Karpas-422 (cell line): ENCODE measurements at regions not wholly inside any gene's neighbourhood (a gene's known extent, or its start where the extent isn't known, plus 50 kb on each side); places are given as distances from the start of the nearest gene placed in this dataset.
"Not testable (repeated sequence)": the region's sequence is repeated elsewhere in the genome, so short reads cannot be mapped to it uniquely, and the experiment has no call there.

ENCODE experiments used
- DNase-seq: peaks from one replicate; pipeline ENCODE4 v3.0.0-alpha.2; 2015
- H2AFZ ChIP-seq: fragments of 200-600 bp; sonication (generic); 2 replicates; pipeline ENCODE4 v1.6.1; 2014; ENCODE audit warnings: antibody characterized with exemption, low read length, mixed read lengths
- H3K27ac ChIP-seq: fragments of 200-600 bp; sonication (generic); 2 replicates; pipeline ENCODE4 v1.5.1; 2014; ENCODE audit warnings: mild to moderate bottlenecking, low read length, moderate library complexity
- H3K27me3 ChIP-seq: fragments of 200-600 bp; sonication (generic); 2 replicates; pipeline ENCODE4 v1.6.1; 2014; ENCODE audit warnings: low read length, mixed read lengths
- H3K36me3 ChIP-seq: fragments of 200-600 bp; sonication (generic); 2 replicates; pipeline ENCODE4 v1.6.1; 2014; ENCODE audit warnings: low read length, mixed read lengths; ENCODE audit not compliant: insufficient read depth
- H3K4me1 ChIP-seq: fragments of 200-600 bp; sonication (generic); 2 replicates; pipeline ENCODE4 v1.6.1; 2014; ENCODE audit warnings: mild to moderate bottlenecking, low read length, mixed read lengths
- H3K4me2 ChIP-seq: fragments of 200-600 bp; sonication (generic); 2 replicates; pipeline ENCODE4 v1.6.1; 2014; ENCODE audit warnings: low read length, low read depth, mild to moderate bottlenecking; ENCODE audit not compliant: poor library complexity, severe bottlenecking
- H3K4me3 ChIP-seq: fragments of 200-600 bp; sonication (generic); 2 replicates; pipeline ENCODE4 v1.5.1; 2014; ENCODE audit warnings: mild to moderate bottlenecking, antibody characterized with exemption, low read length, mixed read lengths
- H3K79me2 ChIP-seq: fragments of 200-600 bp; sonication (generic); 2 replicates; pipeline ENCODE4 v1.6.1; 2014; ENCODE audit warnings: mild to moderate bottlenecking, low read length, mixed read lengths
- H3K9ac ChIP-seq: fragments of 200-600 bp; sonication (generic); 2 replicates; pipeline ENCODE4 v1.6.0; 2014; ENCODE audit warnings: low read length
- H3K9me2 ChIP-seq: fragments of 200-600 bp; sonication (generic), shearing (Covaris generic); replicated peaks from 2 replicates; pipeline ENCODE4 v1.6.0; 2014; ENCODE audit warnings: mild to moderate bottlenecking, low read length, moderate library complexity; ENCODE audit not compliant: insufficient read depth
- H3K9me3 ChIP-seq: fragments of 300-700, 200-600 bp; sonication (generic); 2 replicates; pipeline ENCODE4 v1.6.1; 2014; ENCODE audit warnings: low read length, mixed read lengths
- H4K20me1 ChIP-seq: fragments of 200-600 bp; sonication (generic); 2 replicates; pipeline ENCODE4 v1.6.1; 2014; ENCODE audit warnings: mild to moderate bottlenecking, antibody characterized with exemption, low read length, low read depth; ENCODE audit not compliant: insufficient read depth

DNA sequence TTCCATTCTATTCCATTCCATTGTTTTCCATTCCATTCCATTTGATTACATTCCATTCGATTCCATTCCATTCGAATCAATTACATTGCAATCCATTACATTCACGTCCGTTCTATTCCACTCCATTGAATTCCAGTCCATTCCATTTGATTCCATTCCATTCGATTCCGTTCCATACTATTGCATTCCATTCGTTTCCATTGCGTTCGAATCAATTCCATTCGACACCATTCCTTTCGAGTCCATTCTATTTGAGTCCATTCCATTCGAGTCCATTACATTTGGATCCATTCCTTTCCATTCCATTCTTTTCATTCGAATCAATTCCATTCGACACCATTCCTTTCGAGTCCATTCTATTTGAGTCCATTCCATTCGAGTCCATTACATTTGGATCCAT is 1122.9 kb downstream of the RPIA start:
- H3K4me3 ChIP-seq, H3K4me2 ChIP-seq, H3K9me2 ChIP-seq, H3K9ac ChIP-seq, H4K20me1 ChIP-seq, H3K79me2 ChIP-seq, H2AFZ ChIP-seq, DNase-seq, H3K36me3 ChIP-seq, H3K27me3 ChIP-seq, H3K27ac ChIP-seq, H3K4me1 ChIP-seq: not testable (repeated sequence)
- peaks cover 74% of the 10 kb centered on the region for H3K9me3 ChIP-seq

DNA sequence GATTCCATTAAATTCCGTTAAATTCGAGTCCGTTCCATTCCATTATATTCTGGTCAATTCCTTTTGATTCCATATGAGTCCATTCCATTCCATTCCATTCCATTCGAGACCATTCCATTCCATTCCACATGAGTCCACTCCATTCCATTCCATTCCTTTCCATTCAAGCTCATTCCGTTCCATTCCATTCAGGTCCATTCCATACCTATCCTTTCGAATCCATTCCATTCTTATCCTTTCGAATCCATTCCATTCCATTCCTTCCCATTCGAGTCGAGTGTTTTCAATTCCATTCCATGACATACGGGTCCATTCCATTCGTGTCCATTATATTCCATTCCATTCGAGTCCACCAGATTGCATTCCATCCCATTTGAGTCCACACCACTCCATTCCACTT is 1127.4 kb downstream of the RPIA start:
- Histone ChIP-seq H3K4me3 (0 out of 2 replicates have a peak overlapping the region, but pooled peaks have one; percentile 0), H3K9me3 (peaks cover 66% of the 10 kb centered on the region), H3K4me2 (no peak overlapping the region), H3K79me2 (no peaks in the 10 kb centered on the region), H4K20me1 (no peaks in the 10 kb centered on the region), H2AFZ (no peak overlapping the region), H3K27ac (no peak overlapping the region), H3K9me2 (no peaks in the 10 kb centered on the region), H3K9ac (no peak overlapping the region), H3K36me3 (no peaks in the 10 kb centered on the region), H3K4me1 (no peaks in the 10 kb centered on the region), H3K27me3 (no peaks in the 10 kb centered on the region)
- no peak for DNase-seq

DNA sequence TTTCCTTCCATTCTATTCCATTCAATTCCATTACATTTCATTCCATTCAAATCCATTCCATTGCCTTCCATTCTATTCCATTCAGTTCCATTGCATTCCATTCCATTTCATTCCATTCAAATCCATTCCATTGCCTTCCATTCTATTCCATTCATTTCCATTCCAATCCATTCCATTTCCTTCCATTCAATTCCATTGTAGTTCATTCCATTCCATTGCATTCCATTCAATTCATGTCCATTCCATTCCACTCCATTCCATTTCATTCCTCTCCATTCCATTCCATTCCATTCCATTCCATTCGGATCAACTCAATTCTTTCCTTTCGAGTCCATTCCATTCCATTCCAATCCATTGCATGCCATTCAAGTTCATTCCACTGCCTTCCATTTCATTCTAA is 1128.3 kb downstream of the RPIA start:
- Histone ChIP-seq H3K4me3 (no peak overlapping the region), H4K20me1 (no peaks in the 10 kb centered on the region), H3K4me2 (no peak overlapping the region), H2AFZ (no peak overlapping the region), H3K9ac (no peak overlapping the region), H3K4me1 (no peaks in the 10 kb centered on the region), H3K9me2 (no peaks in the 10 kb centered on the region), H3K9me3 (peaks cover 57% of the 10 kb centered on the region), H3K27me3 (no peaks in the 10 kb centered on the region), H3K36me3 (no peaks in the 10 kb centered on the region), H3K79me2 (no peaks in the 10 kb centered on the region), H3K27ac (no peak overlapping the region)
- DNase-seq = no peak

DNA sequence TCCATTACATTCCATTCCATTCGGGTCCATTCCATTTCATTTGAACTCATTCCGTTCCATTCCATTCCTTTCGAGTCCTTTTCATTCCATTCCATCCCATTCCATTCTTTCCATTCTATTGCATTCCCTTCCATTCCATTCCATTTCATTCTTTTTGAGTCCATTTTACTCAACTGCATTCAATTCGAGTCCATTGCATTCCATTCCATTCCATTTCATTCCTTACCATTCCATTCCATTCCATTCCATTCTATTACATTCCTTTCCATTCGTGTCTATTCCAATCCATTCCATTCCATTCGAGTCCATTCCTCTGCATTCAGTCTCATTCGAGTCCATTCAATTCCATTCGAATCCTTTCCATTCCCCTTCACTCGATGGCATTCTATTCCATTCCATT is 1128.8 kb downstream of the RPIA start:
- H3K27ac ChIP-seq = no peak overlapping the region
- peaks cover 58% of the 10 kb centered on the region for H3K9me3 ChIP-seq
- no peaks in the 10 kb centered on the region for H3K9me2 ChIP-seq
- no peaks in the 10 kb centered on the region for H3K79me2 ChIP-seq
- H4K20me1 ChIP-seq = no peaks in the 10 kb centered on the region
- H2AFZ ChIP-seq = no peak overlapping the region
- no peaks in the 10 kb centered on the region for H3K27me3 ChIP-seq
- H3K9ac ChIP-seq = no peak overlapping the region
- no peaks in the 10 kb centered on the region for H3K36me3 ChIP-seq
- no peak for DNase-seq
- no peak overlapping the region for H3K4me3 ChIP-seq
- no peak overlapping the region for H3K4me2 ChIP-seq
- H3K4me1 ChIP-seq = no peaks in the 10 kb centered on the region

DNA sequence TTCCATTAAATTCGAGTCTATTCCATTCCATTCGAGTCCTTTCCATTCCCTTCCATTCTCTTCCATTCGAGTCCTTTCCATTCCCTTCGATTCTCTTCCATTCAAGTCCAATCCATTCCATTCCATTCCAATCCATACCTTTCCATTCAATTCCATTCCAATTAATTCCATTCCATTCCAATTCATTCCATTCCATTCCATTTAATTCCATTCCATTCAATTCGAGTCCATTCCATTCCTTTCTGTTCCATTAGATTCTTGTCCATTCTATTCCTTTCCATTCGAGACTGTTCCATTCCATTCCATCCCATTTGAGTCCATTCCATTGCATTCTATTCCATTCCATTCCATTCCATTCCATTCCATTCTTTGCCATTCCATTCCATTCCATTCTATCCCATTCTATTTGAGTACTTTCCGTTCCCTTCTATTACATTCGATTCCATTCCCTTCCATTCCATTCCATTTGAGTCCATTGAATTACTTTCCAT is 1130.0 kb downstream of the RPIA start:
- Histone ChIP-seq H3K4me1 (no peaks in the 10 kb centered on the region), H4K20me1 (no peaks in the 10 kb centered on the region), H3K36me3 (no peaks in the 10 kb centered on the region), H3K4me3 (no peak overlapping the region; the same call in 1 of the 2 replicates), H2AFZ (no peak overlapping the region), H3K9me2 (no peaks in the 10 kb centered on the region), H3K4me2 (no peak overlapping the region), H3K9me3 (peaks cover 63% of the 10 kb centered on the region), H3K27me3 (no peaks in the 10 kb centered on the region), H3K27ac (no peak overlapping the region), H3K79me2 (no peaks in the 10 kb centered on the region), H3K9ac (no peak overlapping the region)
- DNase-seq = no peak

DNA sequence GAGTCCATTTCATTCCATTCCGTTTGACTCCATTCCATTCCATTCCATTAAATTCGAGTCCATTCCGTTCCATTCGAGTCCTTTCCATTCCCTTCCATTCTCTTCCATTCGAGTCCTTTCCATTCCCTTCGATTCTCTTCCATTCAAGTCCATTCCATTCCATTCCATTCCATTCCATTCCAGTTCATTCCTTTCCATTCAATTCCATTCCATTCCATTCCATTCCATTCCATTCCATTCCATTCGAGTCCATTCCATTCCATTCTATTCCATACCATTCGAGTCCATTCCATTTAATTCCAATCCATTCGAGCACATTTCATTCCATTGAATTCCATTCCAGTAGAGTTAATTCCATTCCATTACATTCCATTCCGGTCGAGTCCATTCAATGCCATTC is 1130.9 kb downstream of the RPIA start:
- not testable (repeated sequence) for H3K9ac ChIP-seq, H2AFZ ChIP-seq, H3K4me2 ChIP-seq, H4K20me1 ChIP-seq, H3K36me3 ChIP-seq, H3K79me2 ChIP-seq, DNase-seq, H3K27me3 ChIP-seq, H3K9me2 ChIP-seq, H3K27ac ChIP-seq, H3K4me1 ChIP-seq, H3K4me3 ChIP-seq
- peaks cover 63% of the 10 kb centered on the region for H3K9me3 ChIP-seq

DNA sequence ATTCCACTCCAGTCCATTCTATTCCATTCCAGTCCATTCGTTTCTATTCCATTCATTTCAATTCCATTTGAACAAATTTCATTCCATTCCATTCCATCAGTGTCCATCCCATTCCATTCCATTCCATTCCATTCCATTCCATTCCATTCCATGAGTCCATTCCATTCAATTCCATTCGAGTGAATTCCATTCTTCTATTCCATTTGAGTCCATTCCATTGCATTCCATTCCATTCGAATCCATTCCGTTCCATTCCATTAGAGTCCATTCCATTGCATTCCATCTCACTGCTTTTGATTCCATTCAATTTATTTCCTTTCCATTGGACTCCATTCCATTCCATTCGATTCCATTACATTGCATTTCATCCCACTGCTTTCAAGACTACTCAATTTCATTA is 1132.1 kb downstream of the RPIA start:
- Histone ChIP-seq H4K20me1 (no peaks in the 10 kb centered on the region), H3K9ac (no peak overlapping the region), H3K79me2 (no peaks in the 10 kb centered on the region), H3K4me2 (no peak overlapping the region), H3K4me1 (no peaks in the 10 kb centered on the region), H3K27me3 (no peaks in the 10 kb centered on the region), H3K27ac (no peak overlapping the region), H3K9me2 (no peaks in the 10 kb centered on the region), H3K4me3 (no peak overlapping the region), H2AFZ (no peak overlapping the region), H3K36me3 (no peaks in the 10 kb centered on the region), H3K9me3 (peaks cover 52% of the 10 kb centered on the region)
- DNase-seq = no peak

DNA sequence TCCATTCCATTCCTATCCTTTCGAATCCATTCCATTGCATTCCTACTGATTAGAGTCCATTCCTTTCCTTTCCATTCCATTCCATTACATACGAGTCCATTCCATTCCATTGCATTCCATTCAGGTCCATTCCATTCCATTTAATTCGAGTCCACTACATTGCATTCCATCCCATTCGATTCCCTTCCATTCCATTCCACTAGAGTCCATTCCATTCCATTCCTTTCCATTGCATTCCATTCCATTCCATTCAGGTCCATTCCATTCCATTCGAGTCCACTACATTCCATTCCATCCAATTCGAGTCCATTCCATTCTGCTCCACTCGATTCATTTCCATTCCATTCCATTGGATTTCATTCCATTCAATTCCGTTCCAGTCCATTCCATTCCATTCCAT is 1133.6 kb downstream of the RPIA start:
- Histone ChIP-seq H3K4me2 (no peak overlapping the region), H3K9me3 (peaks cover 37% of the 10 kb centered on the region), H3K27ac (no peak overlapping the region), H2AFZ (no peak overlapping the region), H3K9ac (no peak overlapping the region), H3K36me3 (no peaks in the 10 kb centered on the region), H3K4me1 (no peaks in the 10 kb centered on the region), H3K79me2 (no peaks in the 10 kb centered on the region), H3K27me3 (no peaks in the 10 kb centered on the region), H3K9me2 (no peaks in the 10 kb centered on the region), H3K4me3 (no peak overlapping the region), H4K20me1 (no peaks in the 10 kb centered on the region)
- DNase-seq = no peak

DNA sequence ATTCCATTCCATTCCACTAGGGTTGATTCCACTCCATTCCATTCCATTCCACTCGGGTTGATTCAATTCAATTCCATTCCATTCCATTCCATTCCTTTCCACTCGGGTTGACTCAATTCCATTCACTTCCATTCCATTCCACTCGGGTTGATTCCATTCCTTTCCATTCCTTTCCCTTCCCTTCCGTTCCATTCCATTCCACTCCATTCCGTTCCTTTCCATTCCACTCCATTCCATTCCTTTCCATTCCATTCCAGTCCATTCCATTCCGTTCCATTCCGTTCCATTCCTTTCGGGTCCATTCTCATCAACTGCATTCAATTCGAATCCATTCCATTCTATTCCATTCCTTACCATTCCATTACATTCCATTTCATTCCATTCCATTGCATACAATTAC is 1135.3 kb downstream of the RPIA start:
- not testable (repeated sequence) for DNase-seq, H3K9ac ChIP-seq, H4K20me1 ChIP-seq, H3K79me2 ChIP-seq, H3K27ac ChIP-seq, H2AFZ ChIP-seq, H3K9me2 ChIP-seq, H3K36me3 ChIP-seq, H3K27me3 ChIP-seq, H3K4me1 ChIP-seq, H3K4me2 ChIP-seq
- 0 out of 2 replicates have a peak overlapping the region, but pooled peaks have one; percentile 1 for H3K4me3 ChIP-seq
- peaks cover 20% of the 10 kb centered on the region for H3K9me3 ChIP-seq
